ENCODE measurements at regions not wholly inside any gene's neighbourhood (a gene's known extent, or its start where the extent isn't known, plus 50 kb on each side); places are given as distances from the start of the nearest gene placed in this dataset.

- Histone ChIP-seq H3K36me3 (ENCODE audit: low read depth) (no peaks in the 10 kb centered on the region), H3K4me1 (ENCODE audit: low read depth) (no peaks in the 10 kb centered on the region), H3K9me3 (no peaks in the 10 kb centered on the region), H3K4me3 (no peak overlapping the region)
- intact Hi-C loops (cut with DNase I, micrococcal nuclease): no loop called here
- no peak for TF ChIP-seq CTCF (IDR thresholded peaks at IDR 0.05)
- DNase-seq: no peak
- ATAC-seq: no peak
Observed at GRCh38 chr4:58275856-58276255, 1165.7 kb upstream of the IGFBP7 start.

GRCh38 chr4:58274553-58274952 is 1164.4 kb upstream of the IGFBP7 start:
- no peak for ATAC-seq
- no peak overlapping the region for H3K4me3 ChIP-seq
- peaks cover 4% of the 10 kb centered on the region for H3K9me3 ChIP-seq
- intact Hi-C loops (cut with DNase I, micrococcal nuclease): no loop called here
- no peak for TF ChIP-seq CTCF (IDR thresholded peaks at IDR 0.05)
- no peaks in the 10 kb centered on the region for H3K4me1 ChIP-seq (ENCODE audit: low read depth)
- H3K36me3 ChIP-seq (ENCODE audit: low read depth): no peaks in the 10 kb centered on the region
- no peak for DNase-seq

GRCh38 chr4:58272311-58272710 is 1162.1 kb upstream of the IGFBP7 start:
- intact Hi-C loops (cut with DNase I, micrococcal nuclease): no loop called here
- H3K36me3 ChIP-seq (ENCODE audit: low read depth): no peaks in the 10 kb centered on the region
- ATAC-seq (no peak), DNase-seq (no peak)
- H3K4me1 ChIP-seq (ENCODE audit: low read depth): no peaks in the 10 kb centered on the region
- peaks cover 4% of the 10 kb centered on the region for H3K9me3 ChIP-seq
- TF ChIP-seq CTCF (IDR thresholded peaks at IDR 0.05): no peak
- H3K4me3 ChIP-seq: no peak overlapping the region

- no peaks in the 10 kb centered on the region for H3K4me1 ChIP-seq (ENCODE audit: low read depth)
- DNase-seq (no peak), ATAC-seq (no peak)
- TF ChIP-seq CTCF (IDR thresholded peaks at IDR 0.05): no peak
- intact Hi-C loops (cut with DNase I, micrococcal nuclease): no loop called here
- H3K36me3 ChIP-seq (ENCODE audit: low read depth): no peaks in the 10 kb centered on the region
- H3K9me3 ChIP-seq: peaks cover 4% of the 10 kb centered on the region
- H3K4me3 ChIP-seq: no peak overlapping the region
Observed at GRCh38 chr4:58265734-58266133, 1155.5 kb upstream of the IGFBP7 start.

- no peak for TF ChIP-seq CTCF (IDR thresholded peaks at IDR 0.05)
- H3K4me1 ChIP-seq (ENCODE audit: low read depth): no peaks in the 10 kb centered on the region
- H3K4me3 ChIP-seq: no peak overlapping the region
- no peak for ATAC-seq
- H3K36me3 ChIP-seq (ENCODE audit: low read depth): no peaks in the 10 kb centered on the region
- DNase-seq: no peak
- intact Hi-C loops (cut with DNase I, micrococcal nuclease): no loop called here
- H3K9me3 ChIP-seq: peaks cover 4% of the 10 kb centered on the region
Observed at GRCh38 chr4:58261526-58261925, 1151.3 kb upstream of the IGFBP7 start.

- H3K9me3 ChIP-seq: no peaks in the 10 kb centered on the region
- intact Hi-C loops (cut with DNase I, micrococcal nuclease): no loop called here
- no peaks in the 10 kb centered on the region for H3K36me3 ChIP-seq (ENCODE audit: low read depth)
- no peaks in the 10 kb centered on the region for H3K4me1 ChIP-seq (ENCODE audit: low read depth)
- no peak for TF ChIP-seq CTCF (IDR thresholded peaks at IDR 0.05)
- ATAC-seq (no peak), DNase-seq (no peak)
- no peak overlapping the region for H3K4me3 ChIP-seq
Observed at GRCh38 chr4:58254291-58254690, 1144.1 kb upstream of the IGFBP7 start.

Measured in mucosa of descending colon (tissue), 3 donors.